ENCODE measurements at regions not wholly inside any gene's neighbourhood (a gene's known extent, or its start where the extent isn't known, plus 50 kb on each side); places are given as distances from the start of the nearest gene placed in this dataset.

- TF ChIP-seq CTCF (IDR thresholded peaks at IDR 0.05; ENCODE audit: low read depth, low read length) (no peak), EZH2phosphoT487 (IDR thresholded peaks at IDR 0.05; ENCODE audit: low read depth) (no peak)
Measured at GRCh38 chr9:107870927-107871680, 381.5 kb upstream of the KLF4 start.
